Gastrocnemius medialis (tissue), 4 donors: ENCODE measurements at regions not wholly inside any gene's neighbourhood (a gene's known extent, or its start where the extent isn't known, plus 50 kb on each side); places are given as distances from the start of the nearest gene placed in this dataset.

Source experiments
- POLR2A ChIP-seq, 2 donors: fragments of 450-650 bp; IDR thresholded peaks; one replicate each; pipeline ENCODE4 v1.6.1; 2017; ENCODE audit warnings: antibody characterized with exemption in 2 of 2, mild to moderate bottlenecking in 2 of 2, moderate library complexity in 2 of 2
- TF ChIP-seq, protein P1 (sequence below), 5 experiments: fragments of 450-650 bp in 3 of 5; fragments of 200-600 bp in 2 of 5; sonication (generic) in 2 of 5; IDR thresholded peaks in 4 of 5; conservative IDR thresholded peaks in 1 of 5; 1 replicate in 4 of 5; 2 replicates in 1 of 5; pipeline ENCODE4 v1.5.1; 2016 to 2019; ENCODE audit warnings: antibody characterized with exemption in 5 of 5, mild to moderate bottlenecking in 3 of 5, moderate library complexity in 3 of 5

DNA sequence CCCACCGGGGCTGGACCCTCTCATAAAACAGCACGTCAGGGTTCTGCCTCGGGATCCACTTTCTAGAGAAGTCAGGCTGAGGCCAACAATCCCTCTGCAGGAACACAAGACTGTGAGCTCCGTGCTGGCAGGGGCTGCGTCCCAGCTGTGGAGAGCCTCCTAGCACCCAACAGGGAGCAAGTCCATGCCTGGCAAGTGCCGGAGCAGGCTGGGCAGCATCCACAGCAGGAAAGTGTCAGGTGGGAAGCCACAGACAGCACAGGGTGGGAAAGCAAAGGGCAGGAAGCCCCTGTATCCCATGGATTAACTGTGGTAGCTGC is 682.3 kb downstream of the TBC1D22A start:
- TF ChIP-seq, protein P1, sequence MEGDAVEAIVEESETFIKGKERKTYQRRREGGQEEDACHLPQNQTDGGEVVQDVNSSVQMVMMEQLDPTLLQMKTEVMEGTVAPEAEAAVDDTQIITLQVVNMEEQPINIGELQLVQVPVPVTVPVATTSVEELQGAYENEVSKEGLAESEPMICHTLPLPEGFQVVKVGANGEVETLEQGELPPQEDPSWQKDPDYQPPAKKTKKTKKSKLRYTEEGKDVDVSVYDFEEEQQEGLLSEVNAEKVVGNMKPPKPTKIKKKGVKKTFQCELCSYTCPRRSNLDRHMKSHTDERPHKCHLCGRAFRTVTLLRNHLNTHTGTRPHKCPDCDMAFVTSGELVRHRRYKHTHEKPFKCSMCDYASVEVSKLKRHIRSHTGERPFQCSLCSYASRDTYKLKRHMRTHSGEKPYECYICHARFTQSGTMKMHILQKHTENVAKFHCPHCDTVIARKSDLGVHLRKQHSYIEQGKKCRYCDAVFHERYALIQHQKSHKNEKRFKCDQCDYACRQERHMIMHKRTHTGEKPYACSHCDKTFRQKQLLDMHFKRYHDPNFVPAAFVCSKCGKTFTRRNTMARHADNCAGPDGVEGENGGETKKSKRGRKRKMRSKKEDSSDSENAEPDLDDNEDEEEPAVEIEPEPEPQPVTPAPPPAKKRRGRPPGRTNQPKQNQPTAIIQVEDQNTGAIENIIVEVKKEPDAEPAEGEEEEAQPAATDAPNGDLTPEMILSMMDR (IDR thresholded peaks at IDR 0.05 in 4 of 5, conservative IDR thresholded peaks at IDR 0.05 in 1 of 5) = no peak
- TF ChIP-seq POLR2A (IDR thresholded peaks at IDR 0.05) = no peak
